ENCODE measurements at regions not wholly inside any gene's neighbourhood (a gene's known extent, or its start where the extent isn't known, plus 50 kb on each side); places are given as distances from the start of the nearest gene placed in this dataset.

GRCh38 chr5:101675510-101676219 lies 620.4 kb downstream of the SLCO4C1 start:
- DNase-seq (ENCODE audit: low read depth) = no peak
- TF ChIP-seq, protein P1, sequence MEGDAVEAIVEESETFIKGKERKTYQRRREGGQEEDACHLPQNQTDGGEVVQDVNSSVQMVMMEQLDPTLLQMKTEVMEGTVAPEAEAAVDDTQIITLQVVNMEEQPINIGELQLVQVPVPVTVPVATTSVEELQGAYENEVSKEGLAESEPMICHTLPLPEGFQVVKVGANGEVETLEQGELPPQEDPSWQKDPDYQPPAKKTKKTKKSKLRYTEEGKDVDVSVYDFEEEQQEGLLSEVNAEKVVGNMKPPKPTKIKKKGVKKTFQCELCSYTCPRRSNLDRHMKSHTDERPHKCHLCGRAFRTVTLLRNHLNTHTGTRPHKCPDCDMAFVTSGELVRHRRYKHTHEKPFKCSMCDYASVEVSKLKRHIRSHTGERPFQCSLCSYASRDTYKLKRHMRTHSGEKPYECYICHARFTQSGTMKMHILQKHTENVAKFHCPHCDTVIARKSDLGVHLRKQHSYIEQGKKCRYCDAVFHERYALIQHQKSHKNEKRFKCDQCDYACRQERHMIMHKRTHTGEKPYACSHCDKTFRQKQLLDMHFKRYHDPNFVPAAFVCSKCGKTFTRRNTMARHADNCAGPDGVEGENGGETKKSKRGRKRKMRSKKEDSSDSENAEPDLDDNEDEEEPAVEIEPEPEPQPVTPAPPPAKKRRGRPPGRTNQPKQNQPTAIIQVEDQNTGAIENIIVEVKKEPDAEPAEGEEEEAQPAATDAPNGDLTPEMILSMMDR (IDR thresholded peaks at IDR 0.05; ENCODE audit: low read depth, low read length, missing control alignments) = no peak

GRCh38 chr5:101673120-101673519 lies 623.0 kb downstream of the SLCO4C1 start:
- no peak overlapping the region for H3K4me3 ChIP-seq (ENCODE audit: low read depth, low read length)
- TF ChIP-seq, protein P1 (IDR thresholded peaks at IDR 0.05; ENCODE audit: low read depth, low read length, missing control alignments) = no peak
- no peak for DNase-seq (ENCODE audit: low read depth)

More at GRCh38 chr5:101675510-101676219, 620.4 kb downstream of the SLCO4C1 start:
- H3K4me3 ChIP-seq (ENCODE audit: low read depth, low read length) = no peak overlapping the region

DNA sequence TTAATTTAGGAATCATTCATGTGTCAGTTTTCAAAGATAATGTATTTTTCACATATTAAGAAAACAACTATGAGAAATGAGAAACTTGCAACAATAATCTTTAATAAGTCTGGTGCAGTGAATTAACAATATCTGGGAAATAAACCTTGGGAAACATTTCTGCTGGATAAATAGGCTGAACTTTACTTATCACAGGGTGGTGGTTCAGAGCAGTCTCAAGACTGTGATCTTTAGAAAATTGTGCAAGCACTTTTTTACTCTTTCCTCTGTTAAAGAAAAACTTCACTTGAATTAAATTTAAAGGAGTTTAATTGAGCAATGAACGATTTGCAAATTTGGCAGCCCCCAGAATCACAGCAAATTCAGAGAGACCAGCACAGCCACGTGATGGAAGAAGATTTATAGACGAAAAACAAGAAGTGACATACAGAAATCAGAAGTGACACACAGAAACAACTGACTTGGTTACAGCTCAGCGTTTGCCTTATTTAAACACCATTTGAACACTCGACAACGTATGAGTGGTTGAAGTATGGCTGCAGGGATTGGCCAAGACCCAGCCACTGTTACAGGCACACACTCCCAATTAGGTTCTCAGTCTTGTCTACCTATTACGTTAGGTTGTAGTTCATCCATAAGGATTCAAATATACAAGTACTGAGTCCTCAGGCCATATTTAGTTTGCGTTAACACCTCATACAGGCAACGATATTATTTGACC lies 631.9 kb downstream of the SLCO4C1 start:
- no peak for DNase-seq (ENCODE audit: low read depth)
- TF ChIP-seq, protein P1 (IDR thresholded peaks at IDR 0.05; ENCODE audit: low read depth, low read length, missing control alignments) = no peak
- H3K4me3 ChIP-seq (ENCODE audit: low read depth, low read length) = no peak overlapping the region

DNA sequence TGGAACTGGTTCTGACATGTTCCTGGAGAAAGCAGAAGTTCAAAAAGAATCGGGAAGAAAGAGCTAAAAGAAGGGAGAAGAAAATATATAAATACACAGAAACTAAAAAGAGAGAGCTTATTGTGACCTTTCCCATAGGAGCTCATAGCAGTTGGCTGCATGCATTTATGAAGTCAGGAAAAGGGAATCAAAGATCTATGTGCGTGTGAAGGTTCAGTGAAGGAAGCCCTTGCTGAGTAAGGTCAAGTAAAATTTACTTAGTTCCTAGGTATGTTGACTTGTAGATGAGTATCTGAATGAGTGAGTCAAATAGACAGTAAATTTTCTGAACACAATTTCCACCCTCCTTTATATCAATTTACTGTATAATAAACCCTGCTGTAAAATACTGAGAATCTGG lies 632.5 kb downstream of the SLCO4C1 start:
- no peak overlapping the region for H3K4me3 ChIP-seq (ENCODE audit: low read depth, low read length)
- TF ChIP-seq, protein P1 (IDR thresholded peaks at IDR 0.05; ENCODE audit: low read depth, low read length, missing control alignments) = no peak
- DNase-seq (ENCODE audit: low read depth) = no peak

DNA sequence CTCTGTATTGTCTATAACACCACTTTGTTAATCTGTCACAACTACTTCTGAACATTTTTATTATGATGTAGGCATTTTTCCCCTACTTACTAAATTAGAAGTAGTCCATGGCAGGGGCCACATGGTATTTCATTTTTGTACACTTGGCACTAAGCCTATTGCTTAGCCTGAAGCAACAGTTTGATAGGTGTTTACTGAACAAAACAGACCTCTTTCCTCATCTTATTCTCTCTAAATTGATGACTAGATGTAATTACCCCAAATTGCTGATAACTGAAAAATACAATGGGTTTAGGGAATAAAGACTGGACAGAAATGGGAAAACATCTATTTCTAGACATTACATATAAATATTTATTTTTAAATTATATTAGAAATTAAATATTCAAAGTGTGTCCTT lies 633.8 kb downstream of the SLCO4C1 start:
- TF ChIP-seq, protein P1 (IDR thresholded peaks at IDR 0.05; ENCODE audit: low read depth, low read length, missing control alignments) = no peak
- no peak for DNase-seq (ENCODE audit: low read depth)
- H3K4me3 ChIP-seq (ENCODE audit: low read depth, low read length) = no peak overlapping the region

GRCh38 chr5:101658433-101658832 lies 637.7 kb downstream of the SLCO4C1 start:
- DNase-seq (ENCODE audit: low read depth) = no peak
- H3K4me3 ChIP-seq (ENCODE audit: low read depth, low read length) = no peak overlapping the region
- TF ChIP-seq, protein P1 (IDR thresholded peaks at IDR 0.05; ENCODE audit: low read depth, low read length, missing control alignments) = no peak
